ENCODE measurements at regions not wholly inside any gene's neighbourhood (a gene's known extent, or its start where the extent isn't known, plus 50 kb on each side); places are given as distances from the start of the nearest gene placed in this dataset.

- TF ChIP-seq POLR2A (IDR thresholded peaks at IDR 0.05) = no peak
- no peak for TF ChIP-seq CTCF (IDR thresholded peaks at IDR 0.05)
These were observed 56.9 kb upstream of the DHRS4 start for GRCh38 chr14:23896609-23897153.

Data from uterus (tissue), 2 donors.